Tibial artery (tissue), 4 donors: ENCODE measurements at regions not wholly inside any gene's neighbourhood (a gene's known extent, or its start where the extent isn't known, plus 50 kb on each side); places are given as distances from the start of the nearest gene placed in this dataset.

Experiments used
- DNase-seq, 2 donors: peaks; one replicate each; pipeline ENCODE4 v3.0.0-alpha.2; 2019
- H3K27ac ChIP-seq, 2 donors: fragments of 200-600 bp; sonication (generic) in 1 of 2; 1 replicate in 1 of 2; 2 replicates in 1 of 2; pipeline ENCODE4 v1.5.1; 2018 to 2019; ENCODE audit warnings: mild to moderate bottlenecking in 1 of 2
- H3K27me3 ChIP-seq, 2 donors: fragments of 200-600 bp; sonication (generic) in 1 of 2; one replicate each; pipeline versions ENCODE4 v1.5.1 to v1.6.0; 2016 to 2019
- H3K36me3 ChIP-seq, 3 donors: fragments of 200-600 bp; sonication (generic) in 2 of 3; one replicate each; pipeline ENCODE4 v1.5.1; 2016 to 2019; ENCODE audit warnings: mild to moderate bottlenecking in 2 of 3
- H3K4me1 ChIP-seq, 4 donors: fragments of 200-600 bp; sonication (generic) in 2 of 4; 1 replicate in 3 of 4; 2 replicates in 1 of 4; pipeline ENCODE4 v1.5.1; 2016 to 2019
- H3K4me3 ChIP-seq, 2 donors: fragments of 200-600 bp; sonication (generic) in 1 of 2; 1 replicate in 1 of 2; 2 replicates in 1 of 2; pipeline ENCODE4 v1.5.1; 2018 to 2019; ENCODE audit warnings: mild to moderate bottlenecking in 2 of 2
- H3K9me3 ChIP-seq, 3 donors: fragments of 200-600 bp; sonication (generic) in 1 of 3; one replicate each; pipeline ENCODE4 v1.5.1; 2016 to 2019
- intact Hi-C: fragments of 100-400 bp; cut with DNase I; formaldehyde crosslinking; loops from one replicate; pipeline ENCODE4 v1.15.0; 2023; ENCODE audit warnings: low total_unique reads
- TF ChIP-seq, protein P1 (sequence below), 2 experiments: fragments of 200-600 bp in 1 of 2; fragments of 450-650 bp in 1 of 2; IDR thresholded peaks; one replicate each; pipeline ENCODE4 v1.5.1; 2017 to 2019; ENCODE audit warnings: antibody characterized with exemption in 2 of 2, mild to moderate bottlenecking in 1 of 2, moderate library complexity in 1 of 2

- no peaks in the 10 kb centered on the region for H3K9me3 ChIP-seq
These were observed 344.4 kb upstream of the PCDH9 start for GRCh38 chr13:67574320-67575233.

GRCh38 chr13:67568205-67568604 is 338.1 kb upstream of the PCDH9 start:
- no peak for DNase-seq
- no peaks in the 10 kb centered on the region for H3K9me3 ChIP-seq
- H3K4me1 ChIP-seq: no peaks in the 10 kb centered on the region
- H3K27me3 ChIP-seq: no peaks in the 10 kb centered on the region
- no peaks in the 10 kb centered on the region for H3K36me3 ChIP-seq
- H3K27ac ChIP-seq: no peak overlapping the region
- TF ChIP-seq, protein P1, sequence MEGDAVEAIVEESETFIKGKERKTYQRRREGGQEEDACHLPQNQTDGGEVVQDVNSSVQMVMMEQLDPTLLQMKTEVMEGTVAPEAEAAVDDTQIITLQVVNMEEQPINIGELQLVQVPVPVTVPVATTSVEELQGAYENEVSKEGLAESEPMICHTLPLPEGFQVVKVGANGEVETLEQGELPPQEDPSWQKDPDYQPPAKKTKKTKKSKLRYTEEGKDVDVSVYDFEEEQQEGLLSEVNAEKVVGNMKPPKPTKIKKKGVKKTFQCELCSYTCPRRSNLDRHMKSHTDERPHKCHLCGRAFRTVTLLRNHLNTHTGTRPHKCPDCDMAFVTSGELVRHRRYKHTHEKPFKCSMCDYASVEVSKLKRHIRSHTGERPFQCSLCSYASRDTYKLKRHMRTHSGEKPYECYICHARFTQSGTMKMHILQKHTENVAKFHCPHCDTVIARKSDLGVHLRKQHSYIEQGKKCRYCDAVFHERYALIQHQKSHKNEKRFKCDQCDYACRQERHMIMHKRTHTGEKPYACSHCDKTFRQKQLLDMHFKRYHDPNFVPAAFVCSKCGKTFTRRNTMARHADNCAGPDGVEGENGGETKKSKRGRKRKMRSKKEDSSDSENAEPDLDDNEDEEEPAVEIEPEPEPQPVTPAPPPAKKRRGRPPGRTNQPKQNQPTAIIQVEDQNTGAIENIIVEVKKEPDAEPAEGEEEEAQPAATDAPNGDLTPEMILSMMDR (IDR thresholded peaks at IDR 0.05): no peak
- intact Hi-C loops: no loop called here
- no peak overlapping the region for H3K4me3 ChIP-seq

More at GRCh38 chr13:67574320-67575233, 344.4 kb upstream of the PCDH9 start:
- TF ChIP-seq, protein P1 (IDR thresholded peaks at IDR 0.05): no peak
- intact Hi-C loops: no loop called here
- Histone ChIP-seq H3K36me3 (no peaks in the 10 kb centered on the region), H3K4me3 (no peak overlapping the region), H3K27me3 (no peaks in the 10 kb centered on the region), H3K27ac (no peak overlapping the region), H3K4me1 (no peaks in the 10 kb centered on the region)
- no peak for DNase-seq

DNA sequence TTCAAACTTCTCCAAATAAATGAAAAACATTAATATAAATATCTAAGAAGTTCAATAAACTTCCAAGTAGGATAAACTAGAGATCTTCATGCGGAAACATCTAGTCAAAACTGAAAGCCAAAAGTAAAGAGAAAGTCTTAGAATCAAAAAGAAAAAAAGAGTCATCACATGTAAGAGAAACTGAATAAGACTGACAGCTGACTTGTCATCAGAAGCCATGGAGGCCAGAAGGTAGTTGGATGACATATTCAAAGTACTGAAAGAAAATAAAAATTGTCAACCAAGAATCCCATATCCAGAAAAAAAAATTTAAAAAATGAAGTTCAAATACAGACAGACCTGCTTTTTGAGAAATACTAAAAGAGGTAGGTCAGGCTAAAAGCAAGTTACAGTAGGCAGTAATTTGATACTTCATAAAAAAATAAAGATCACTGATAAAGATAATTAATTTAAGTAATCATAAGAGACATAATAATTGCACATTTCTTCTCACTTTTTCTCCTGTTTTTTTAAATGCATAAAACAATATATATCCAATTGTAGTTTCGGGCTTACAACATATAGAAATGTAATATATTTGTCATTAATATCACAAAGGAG is 327.6 kb upstream of the PCDH9 start:
- TF ChIP-seq, protein P1 (IDR thresholded peaks at IDR 0.05): no peak
- intact Hi-C loops: no loop called here
- Histone ChIP-seq H3K27me3 (no peaks in the 10 kb centered on the region), H3K27ac (no peak overlapping the region), H3K4me1 (no peaks in the 10 kb centered on the region), H3K4me3 (no peak overlapping the region), H3K36me3 (no peaks in the 10 kb centered on the region), H3K9me3 (no peaks in the 10 kb centered on the region)
- DNase-seq: no peak

DNA sequence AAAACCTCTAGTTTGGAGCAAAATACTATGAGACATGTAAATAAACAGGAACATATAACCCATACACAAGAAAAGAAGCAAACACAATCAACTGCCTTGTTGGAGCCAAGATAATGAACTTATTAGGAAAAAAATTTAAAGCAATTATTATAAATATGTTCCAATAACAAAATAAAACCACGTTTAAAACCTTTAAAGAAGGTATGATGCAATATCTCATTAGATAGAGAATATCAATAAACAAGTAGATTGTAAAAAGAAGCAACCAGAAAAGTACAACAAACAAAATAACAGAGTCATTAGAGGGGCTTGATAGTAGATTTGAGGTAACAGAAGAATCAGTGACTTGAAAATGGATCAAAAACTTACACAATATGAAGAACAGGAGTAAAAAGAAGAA is 327.0 kb upstream of the PCDH9 start:
- TF ChIP-seq, protein P1 (IDR thresholded peaks at IDR 0.05): no peak
- Histone ChIP-seq H3K27ac (no peak overlapping the region), H3K9me3 (no peaks in the 10 kb centered on the region), H3K36me3 (no peaks in the 10 kb centered on the region), H3K4me3 (no peak overlapping the region), H3K27me3 (no peaks in the 10 kb centered on the region), H3K4me1 (no peaks in the 10 kb centered on the region)
- no peak for DNase-seq
- intact Hi-C loops: no loop called here

GRCh38 chr13:67554746-67555452 is 324.8 kb upstream of the PCDH9 start:
- no peaks in the 10 kb centered on the region for H3K36me3 ChIP-seq
- no peaks in the 10 kb centered on the region for H3K9me3 ChIP-seq
- no peaks in the 10 kb centered on the region for H3K27me3 ChIP-seq
- no peak for DNase-seq
- H3K27ac ChIP-seq: no peak overlapping the region
- no peaks in the 10 kb centered on the region for H3K4me1 ChIP-seq
- TF ChIP-seq, protein P1 (IDR thresholded peaks at IDR 0.05): no peak
- H3K4me3 ChIP-seq: no peak overlapping the region
- intact Hi-C loops: no loop called here
